SK-N-SH (cell line): ENCODE measurements at regions not wholly inside any gene's neighbourhood (a gene's known extent, or its start where the extent isn't known, plus 50 kb on each side); places are given as distances from the start of the nearest gene placed in this dataset.

Source experiments
- CTCF ChIP-seq: fragments of 200-600 bp; sonication (generic); IDR thresholded peaks from 2 replicates; pipeline ENCODE4 v1.6.1; 2017; ENCODE audit warnings: antibody characterized with exemption, mild to moderate bottlenecking, moderate library complexity
- GABPA ChIP-seq: IDR thresholded peaks from 2 replicates; pipeline ENCODE4 v1.4.0; 2012; ENCODE audit warnings: low read depth, mild to moderate bottlenecking
- POLR2AphosphoS5 ChIP-seq: IDR thresholded peaks from 2 replicates; pipeline ENCODE4 v1.6.1; 2012; ENCODE audit warnings: low read depth, low read length

- TF ChIP-seq CTCF (no peak), GABPA (no peak), POLR2AphosphoS5 (no peak)
These were observed 267.4 kb downstream of the NPHP4 start for GRCh38 chr1:5724847-5725246.
